GM19351 (cell line): ENCODE measurements at regions not wholly inside any gene's neighbourhood (a gene's known extent, or its start where the extent isn't known, plus 50 kb on each side); places are given as distances from the start of the nearest gene placed in this dataset.

Experiments
- ATAC-seq: cut with Tn5 transposase; IDR thresholded peaks from one replicate; pipeline ENCODE4 v1.9.1; 2021; ENCODE audit warnings: mild to moderate bottlenecking, moderate library complexity; ENCODE audit not compliant: unreplicated experiment

GRCh38 chr6:98581705-98582104, 252.7 kb upstream of the POU3F2 start:
- no peak for ATAC-seq

GRCh38 chr6:98583506-98583905, 250.9 kb upstream of the POU3F2 start:
- no peak for ATAC-seq

- ATAC-seq = no peak
Measured at GRCh38 chr6:98586163-98586562, 248.2 kb upstream of the POU3F2 start.

GRCh38 chr6:98587555-98587954, 246.8 kb upstream of the POU3F2 start:
- ATAC-seq = no peak

GRCh38 chr6:98589536-98589935, 244.8 kb upstream of the POU3F2 start:
- ATAC-seq = no peak

GRCh38 chr6:98590136-98590681, 244.2 kb upstream of the POU3F2 start:
- ATAC-seq = no peak

GRCh38 chr6:98590997-98591396, 243.4 kb upstream of the POU3F2 start:
- no peak for ATAC-seq

- ATAC-seq = peak; percentile 47
Measured at GRCh38 chr6:98593676-98594075, 240.7 kb upstream of the POU3F2 start.

- ATAC-seq = no peak
Measured at GRCh38 chr6:98601716-98602115, 232.7 kb upstream of the POU3F2 start.

GRCh38 chr6:98605705-98606104, 228.7 kb upstream of the POU3F2 start:
- ATAC-seq = no peak

GRCh38 chr6:98627129-98627775, 207.1 kb upstream of the POU3F2 start:
- no peak for ATAC-seq

GRCh38 chr6:98633886-98634285, 200.5 kb upstream of the POU3F2 start:
- ATAC-seq = no peak

GRCh38 chr6:98634569-98634968, 199.8 kb upstream of the POU3F2 start:
- no peak for ATAC-seq

GRCh38 chr6:98635191-98635590, 199.2 kb upstream of the POU3F2 start:
- ATAC-seq = no peak

- ATAC-seq = no peak
Measured at GRCh38 chr6:98636941-98637340, 197.4 kb upstream of the POU3F2 start.

GRCh38 chr6:98639089-98639635, 195.2 kb upstream of the POU3F2 start:
- ATAC-seq = no peak

- ATAC-seq = no peak
Measured at GRCh38 chr6:98640366-98640765, 194.0 kb upstream of the POU3F2 start.

GRCh38 chr6:98641949-98642719, 192.2 kb upstream of the POU3F2 start:
- ATAC-seq = no peak

- ATAC-seq = no peak
Measured at GRCh38 chr6:98644063-98644462, 190.3 kb upstream of the POU3F2 start.

- ATAC-seq = no peak
Measured at GRCh38 chr6:98648211-98648914, 186.0 kb upstream of the POU3F2 start.

- no peak for ATAC-seq
Measured at GRCh38 chr6:98650941-98651340, 183.4 kb upstream of the POU3F2 start.
